Body of pancreas (tissue), 4 donors: ENCODE measurements at regions not wholly inside any gene's neighbourhood (a gene's known extent, or its start where the extent isn't known, plus 50 kb on each side); places are given as distances from the start of the nearest gene placed in this dataset.

Source experiments
- POLR2A ChIP-seq, 3 donors: fragments of 450-650 bp; IDR thresholded peaks; one replicate each; pipeline ENCODE4 v1.6.1; 2016; ENCODE audit warnings: antibody characterized with exemption in 3 of 3, mild to moderate bottlenecking in 2 of 3
- TF ChIP-seq, protein P1 (sequence below), 7 experiments: fragments of 450-650 bp in 4 of 7; fragments of 200-600 bp in 3 of 7; sonication (generic) in 3 of 7; IDR thresholded peaks; one replicate each; pipeline ENCODE4 v1.5.1; 2016 to 2019; ENCODE audit warnings: antibody characterized with exemption in 7 of 7

DNA sequence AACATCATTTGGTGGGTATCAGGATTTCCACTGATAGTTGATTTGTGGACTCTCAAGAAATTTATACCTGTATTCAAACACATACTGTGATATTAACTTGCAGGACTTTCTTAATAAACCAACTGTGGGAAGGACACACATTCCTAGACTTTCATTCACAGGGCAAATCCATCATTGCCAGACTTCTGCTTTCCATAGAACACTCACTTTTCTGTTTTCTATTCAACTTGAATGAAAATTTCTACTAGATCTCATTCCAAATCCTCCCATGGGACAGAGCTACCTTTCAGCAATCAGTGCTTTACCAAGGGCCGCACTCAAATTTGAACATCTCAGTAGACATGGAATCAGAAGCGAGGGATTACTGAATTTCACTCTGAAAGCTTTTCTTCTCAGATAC, 612.5 kb downstream of the IRS1 start:
- TF ChIP-seq POLR2A (IDR thresholded peaks at IDR 0.05), result no peak
- TF ChIP-seq, protein P1, sequence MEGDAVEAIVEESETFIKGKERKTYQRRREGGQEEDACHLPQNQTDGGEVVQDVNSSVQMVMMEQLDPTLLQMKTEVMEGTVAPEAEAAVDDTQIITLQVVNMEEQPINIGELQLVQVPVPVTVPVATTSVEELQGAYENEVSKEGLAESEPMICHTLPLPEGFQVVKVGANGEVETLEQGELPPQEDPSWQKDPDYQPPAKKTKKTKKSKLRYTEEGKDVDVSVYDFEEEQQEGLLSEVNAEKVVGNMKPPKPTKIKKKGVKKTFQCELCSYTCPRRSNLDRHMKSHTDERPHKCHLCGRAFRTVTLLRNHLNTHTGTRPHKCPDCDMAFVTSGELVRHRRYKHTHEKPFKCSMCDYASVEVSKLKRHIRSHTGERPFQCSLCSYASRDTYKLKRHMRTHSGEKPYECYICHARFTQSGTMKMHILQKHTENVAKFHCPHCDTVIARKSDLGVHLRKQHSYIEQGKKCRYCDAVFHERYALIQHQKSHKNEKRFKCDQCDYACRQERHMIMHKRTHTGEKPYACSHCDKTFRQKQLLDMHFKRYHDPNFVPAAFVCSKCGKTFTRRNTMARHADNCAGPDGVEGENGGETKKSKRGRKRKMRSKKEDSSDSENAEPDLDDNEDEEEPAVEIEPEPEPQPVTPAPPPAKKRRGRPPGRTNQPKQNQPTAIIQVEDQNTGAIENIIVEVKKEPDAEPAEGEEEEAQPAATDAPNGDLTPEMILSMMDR (IDR thresholded peaks at IDR 0.05), result no peak
